Upper lobe of left lung (tissue), 6 donors: ENCODE measurements at regions not wholly inside any gene's neighbourhood (a gene's known extent, or its start where the extent isn't known, plus 50 kb on each side); places are given as distances from the start of the nearest gene placed in this dataset.

ENCODE experiments used
- ATAC-seq, 2 donors: fragments of 200-7000 bp; cut with Tn5 transposase; one replicate each; pipeline ENCODE4 v1.9.1; 2022; ENCODE audit warnings: mild to moderate bottlenecking in 2 of 2, moderate library complexity in 2 of 2; ENCODE audit not compliant: low FRiP score in 2 of 2
- DNase-seq, 2 donors: peaks; one replicate each; pipeline ENCODE4 v3.0.0-alpha.2; 2019 to 2020
- H3K27ac ChIP-seq, 4 donors: fragments of 200-600 bp; sonication (generic); one replicate each; pipeline ENCODE4 v1.5.1; 2016 to 2019
- H3K27me3 ChIP-seq, 4 donors: fragments of 200-600 bp; sonication (generic); one replicate each; pipeline ENCODE4 v1.5.1; 2017 to 2019
- H3K36me3 ChIP-seq, 4 donors: fragments of 200-600 bp; sonication (generic); one replicate each; pipeline ENCODE4 v1.5.1; 2016 to 2019
- H3K4me1 ChIP-seq, 4 donors: fragments of 200-600 bp; sonication (generic); one replicate each; pipeline ENCODE4 v1.5.1; 2018 to 2019
- H3K4me3 ChIP-seq, 4 donors: fragments of 200-600 bp; sonication (generic); one replicate each; pipeline ENCODE4 v1.5.1; 2017 to 2019; ENCODE audit warnings: mild to moderate bottlenecking in 2 of 4, moderate library complexity in 1 of 4
- H3K9me3 ChIP-seq, 4 donors: fragments of 200-600 bp; sonication (generic); one replicate each; pipeline ENCODE4 v1.5.1; 2018 to 2019
- CTCF ChIP-seq, 6 experiments: fragments of 450-650 bp in 4 of 6; fragments of 200-600 bp in 2 of 6; sonication (generic) in 2 of 6; IDR thresholded peaks; one replicate each; pipeline ENCODE4 v1.5.1; 2016 to 2019; ENCODE audit warnings: antibody characterized with exemption in 6 of 6
- EP300 ChIP-seq, 4 donors: sonication (generic); formaldehyde crosslinking; IDR thresholded peaks; one replicate each; pipeline ENCODE4 v1.5.1; 2017; ENCODE audit warnings: antibody characterized with exemption in 4 of 4, control low read depth in 2 of 4
- POLR2A ChIP-seq, 4 donors: fragments of 450-650 bp; IDR thresholded peaks; one replicate each; pipeline ENCODE4 v1.5.1; 2016 to 2017; ENCODE audit warnings: antibody characterized with exemption in 4 of 4, mild to moderate bottlenecking in 2 of 4
- POLR2AphosphoS5 ChIP-seq, 2 donors: sonication (generic); formaldehyde crosslinking; IDR thresholded peaks; one replicate each; pipeline ENCODE4 v1.5.1; 2017; ENCODE audit warnings: antibody characterized with exemption in 2 of 2
- WGBS, 2 donors: methylation state at CpG; one replicate each; pipeline ENCODE4 v1.1.5; 2017 to 2018; 5-methylcytosine and 5-hydroxymethylcytosine counted together
- donor health status: DM: no; HTN: no; CAD: no; lungs with moderate emphysema.
- donor health status: DM: no; HTN: yes; CAD: no; lungs with severe emphysema.

- H3K27me3 ChIP-seq: no peaks in the 10 kb centered on the region
- WGBS, 2 donors: 61 to 72% methylated on average over 8 of the region's 8 CpGs
- TF ChIP-seq CTCF (IDR thresholded peaks at IDR 0.05): no peak
- no peak for TF ChIP-seq POLR2A (IDR thresholded peaks at IDR 0.05)
- TF ChIP-seq EP300 (IDR thresholded peaks at IDR 0.05): no peak
- TF ChIP-seq POLR2AphosphoS5 (IDR thresholded peaks at IDR 0.05): no peak
- DNase-seq (no peak), ATAC-seq (no peak)
- no peaks in the 10 kb centered on the region for H3K4me1 ChIP-seq
- no peak overlapping the region for H3K4me3 ChIP-seq
- no peak overlapping the region for H3K27ac ChIP-seq
- H3K36me3 ChIP-seq: no peaks in the 10 kb centered on the region
- peaks cover 0 to 11% (median 6%) of the 10 kb centered on the region in 4 donors for H3K9me3 ChIP-seq
Measured at GRCh38 chr20:48015141-48015910, 230.0 kb upstream of the SULF2 start.

GRCh38 chr20:48012401-48012974 is 227.2 kb upstream of the SULF2 start:
- Histone ChIP-seq H3K27me3 (no peaks in the 10 kb centered on the region), H3K36me3 (no peaks in the 10 kb centered on the region), H3K9me3 (peaks cover 0 to 11% (median 6%) of the 10 kb centered on the region in 4 donors), H3K4me3 (no peak overlapping the region), H3K4me1 (no peaks in the 10 kb centered on the region), H3K27ac (no peak overlapping the region)
- WGBS, 2 donors: 33 to 43% methylated on average over 1 to 2 of the region's 2 CpGs
- DNase-seq (no peak), ATAC-seq (no peak)
- TF ChIP-seq CTCF (IDR thresholded peaks at IDR 0.05) (no peak), POLR2AphosphoS5 (IDR thresholded peaks at IDR 0.05) (no peak), EP300 (IDR thresholded peaks at IDR 0.05) (no peak), POLR2A (IDR thresholded peaks at IDR 0.05) (no peak)

GRCh38 chr20:48011025-48011424 is 225.7 kb upstream of the SULF2 start:
- Histone ChIP-seq H3K4me1 (peaks cover 0 to 4% (median 0%) of the 10 kb centered on the region in 4 donors), H3K36me3 (no peaks in the 10 kb centered on the region), H3K27ac (no peak overlapping the region), H3K4me3 (no peak overlapping the region), H3K27me3 (no peaks in the 10 kb centered on the region), H3K9me3 (peaks cover 0 to 11% (median 6%) of the 10 kb centered on the region in 4 donors)
- no peak for DNase-seq
- ATAC-seq: no peak
- 93 to 95% methylated on average over 2 of the region's 2 CpGs for WGBS, 2 donors
- TF ChIP-seq CTCF (IDR thresholded peaks at IDR 0.05) (no peak), EP300 (IDR thresholded peaks at IDR 0.05) (no peak), POLR2A (IDR thresholded peaks at IDR 0.05) (no peak), POLR2AphosphoS5 (IDR thresholded peaks at IDR 0.05) (no peak)

GRCh38 chr20:48010623-48011022 is 225.3 kb upstream of the SULF2 start:
- Histone ChIP-seq H3K4me3 (no peak overlapping the region), H3K9me3 (peaks cover 0 to 11% (median 6%) of the 10 kb centered on the region in 4 donors), H3K27ac (no peak overlapping the region), H3K36me3 (no peaks in the 10 kb centered on the region), H3K4me1 (peaks cover 0 to 4% (median 0%) of the 10 kb centered on the region in 4 donors), H3K27me3 (no peaks in the 10 kb centered on the region)
- TF ChIP-seq POLR2A (IDR thresholded peaks at IDR 0.05) (no peak), POLR2AphosphoS5 (IDR thresholded peaks at IDR 0.05) (no peak), CTCF (IDR thresholded peaks at IDR 0.05) (no peak), EP300 (IDR thresholded peaks at IDR 0.05) (no peak)
- no peak for DNase-seq
- no peak for ATAC-seq
- 85 to 88% methylated on average over 3 of the region's 3 CpGs for WGBS, 2 donors
